ENCODE measurements at regions not wholly inside any gene's neighbourhood (a gene's known extent, or its start where the extent isn't known, plus 50 kb on each side); places are given as distances from the start of the nearest gene placed in this dataset.

DNA sequence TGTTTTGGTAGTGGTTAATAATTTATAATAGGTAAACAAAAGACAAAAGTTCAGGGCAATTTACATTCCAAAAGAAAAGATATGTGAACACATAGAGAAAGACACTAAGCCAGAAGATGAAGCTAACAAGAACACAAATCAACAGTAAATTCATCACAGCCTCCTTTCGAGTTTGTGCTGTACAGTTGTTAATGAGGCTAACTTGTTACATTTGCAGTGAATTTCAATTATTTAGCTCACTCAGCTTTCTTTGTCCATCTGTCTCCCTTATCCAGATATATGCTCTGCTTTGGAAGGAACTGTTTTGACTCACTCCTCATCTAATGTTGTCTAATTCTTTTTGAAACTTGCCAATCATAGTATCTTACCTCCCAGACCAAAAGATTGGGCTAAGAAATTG lies 423.3 kb upstream of the OLFM3 start:
- Histone ChIP-seq H3K4me3 (no peak overlapping the region), H3K27me3 (no peaks in the 10 kb centered on the region), H3K4me1 (no peaks in the 10 kb centered on the region), H3K36me3 (no peaks in the 10 kb centered on the region), H3K27ac (no peak overlapping the region), H3K9me3 (no peaks in the 10 kb centered on the region)
- DNase-seq (ENCODE audit: low spot score in 2 of 2): no peak
- TF ChIP-seq POLR2AphosphoS5 (IDR thresholded peaks at IDR 0.05) (no peak), POLR2A (IDR thresholded peaks at IDR 0.05) (no peak)
- TF ChIP-seq, protein P1, sequence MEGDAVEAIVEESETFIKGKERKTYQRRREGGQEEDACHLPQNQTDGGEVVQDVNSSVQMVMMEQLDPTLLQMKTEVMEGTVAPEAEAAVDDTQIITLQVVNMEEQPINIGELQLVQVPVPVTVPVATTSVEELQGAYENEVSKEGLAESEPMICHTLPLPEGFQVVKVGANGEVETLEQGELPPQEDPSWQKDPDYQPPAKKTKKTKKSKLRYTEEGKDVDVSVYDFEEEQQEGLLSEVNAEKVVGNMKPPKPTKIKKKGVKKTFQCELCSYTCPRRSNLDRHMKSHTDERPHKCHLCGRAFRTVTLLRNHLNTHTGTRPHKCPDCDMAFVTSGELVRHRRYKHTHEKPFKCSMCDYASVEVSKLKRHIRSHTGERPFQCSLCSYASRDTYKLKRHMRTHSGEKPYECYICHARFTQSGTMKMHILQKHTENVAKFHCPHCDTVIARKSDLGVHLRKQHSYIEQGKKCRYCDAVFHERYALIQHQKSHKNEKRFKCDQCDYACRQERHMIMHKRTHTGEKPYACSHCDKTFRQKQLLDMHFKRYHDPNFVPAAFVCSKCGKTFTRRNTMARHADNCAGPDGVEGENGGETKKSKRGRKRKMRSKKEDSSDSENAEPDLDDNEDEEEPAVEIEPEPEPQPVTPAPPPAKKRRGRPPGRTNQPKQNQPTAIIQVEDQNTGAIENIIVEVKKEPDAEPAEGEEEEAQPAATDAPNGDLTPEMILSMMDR (IDR thresholded peaks at IDR 0.05): no peak
- intact Hi-C loops (cut with DNase I; ENCODE audit: low total_unique reads): no loop called here

All from breast epithelium (tissue), 4 donors.